ENCODE measurements at regions not wholly inside any gene's neighbourhood (a gene's known extent, or its start where the extent isn't known, plus 50 kb on each side); places are given as distances from the start of the nearest gene placed in this dataset.

DNA sequence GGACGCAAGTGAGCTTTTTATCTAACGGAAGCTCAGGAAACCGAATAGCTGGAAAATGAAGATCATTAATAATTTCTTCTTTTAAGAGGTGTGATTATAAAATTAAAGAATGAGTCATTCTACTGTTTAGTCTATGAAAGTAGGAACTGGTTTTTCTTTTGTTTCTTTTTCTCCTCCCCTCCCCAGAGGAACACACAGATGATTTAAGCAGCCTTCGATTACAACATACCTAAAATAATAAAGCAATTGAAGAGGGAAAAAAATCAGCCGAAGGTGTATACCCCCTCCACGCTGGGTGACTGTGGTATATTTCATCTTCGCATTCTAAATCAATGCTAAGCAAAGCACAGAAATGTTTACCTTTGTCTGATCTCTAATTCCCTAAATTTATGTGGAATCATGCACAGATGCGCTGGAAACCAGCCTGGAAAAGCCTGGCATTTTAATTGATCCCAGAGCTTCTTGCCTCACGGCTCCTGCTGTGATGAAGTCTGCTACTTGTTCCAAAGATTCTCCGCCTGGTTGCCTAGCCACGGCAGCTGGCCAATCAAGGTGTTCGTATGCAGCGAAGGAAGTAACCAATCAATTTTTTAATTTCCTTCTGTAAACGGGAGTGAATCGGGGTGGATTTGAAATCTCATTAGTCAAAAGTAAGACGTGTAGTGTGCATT is 133.9 kb downstream of the FANCF start:
- peak; percentile 57 for DNase-seq (ENCODE audit: low spot score)

GRCh38 chr11:22479971-22480720 is 142.0 kb downstream of the SLC17A6 start:
- no peak for DNase-seq (ENCODE audit: low spot score)

- peak; percentile 6 for DNase-seq (ENCODE audit: low spot score)
These were observed 141.0 kb downstream of the SLC17A6 start for GRCh38 chr11:22479208-22479607.

DNA sequence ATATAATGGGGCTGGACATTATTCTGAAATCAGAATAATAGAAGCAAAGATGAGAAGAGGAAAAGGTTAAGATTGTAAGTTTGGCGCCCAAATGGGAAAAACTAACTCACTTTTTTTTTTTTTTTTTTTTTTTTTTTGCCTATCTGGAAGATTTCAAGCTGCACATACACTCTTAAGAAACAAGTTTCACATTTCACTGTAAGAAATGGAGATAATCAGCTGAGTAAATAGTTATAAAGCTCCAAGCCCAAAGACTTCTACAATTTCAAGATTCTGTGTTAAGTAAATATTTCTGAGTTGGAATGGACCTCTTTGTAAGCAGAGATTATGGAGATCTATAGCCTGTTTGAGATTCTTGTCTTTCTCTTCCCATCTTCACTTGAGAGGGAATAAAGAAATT is 140.0 kb downstream of the SLC17A6 start:
- DNase-seq (ENCODE audit: low spot score): no peak

DNA sequence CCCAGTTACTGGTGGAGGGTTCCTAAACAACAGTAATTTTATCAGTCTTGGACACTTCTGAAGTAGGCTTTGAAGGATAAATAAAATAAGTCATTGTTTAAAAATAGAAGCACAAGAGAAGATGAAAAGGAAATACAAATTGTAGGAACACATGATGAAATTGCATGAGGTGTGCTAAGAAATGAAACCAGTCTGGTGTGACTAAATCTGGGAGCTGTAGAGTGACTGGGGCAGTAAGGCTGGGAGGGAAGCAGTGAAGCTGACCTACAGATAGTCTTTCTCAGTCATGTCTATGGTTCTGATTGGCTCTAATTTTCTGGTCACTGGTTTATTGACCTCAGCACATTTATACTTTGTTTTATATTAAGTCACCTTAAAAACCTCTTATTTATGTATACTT is 139.1 kb downstream of the SLC17A6 start:
- no peak for DNase-seq (ENCODE audit: low spot score)

GRCh38 chr11:22476589-22476988 is 138.4 kb downstream of the SLC17A6 start:
- DNase-seq (ENCODE audit: low spot score): no peak

DNA sequence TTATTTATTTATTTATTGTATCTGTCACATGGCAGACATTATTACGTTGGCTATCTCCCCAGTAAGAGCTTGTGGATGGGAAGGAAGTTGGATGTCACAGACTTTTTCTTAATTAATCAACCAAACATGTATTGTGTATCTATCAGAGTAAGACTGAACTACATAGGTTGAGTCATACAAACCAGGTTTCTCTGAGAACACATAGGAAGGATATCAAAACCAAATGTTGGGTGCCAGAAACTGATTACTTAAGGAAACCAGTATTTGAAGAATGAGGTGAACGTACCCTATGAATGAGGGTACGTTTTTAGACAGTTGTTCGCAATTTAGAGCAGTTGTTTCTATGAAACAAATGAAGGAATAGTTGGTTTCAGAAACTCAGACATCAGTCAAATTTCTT is 136.4 kb downstream of the SLC17A6 start:
- DNase-seq (ENCODE audit: low spot score): no peak

DNA sequence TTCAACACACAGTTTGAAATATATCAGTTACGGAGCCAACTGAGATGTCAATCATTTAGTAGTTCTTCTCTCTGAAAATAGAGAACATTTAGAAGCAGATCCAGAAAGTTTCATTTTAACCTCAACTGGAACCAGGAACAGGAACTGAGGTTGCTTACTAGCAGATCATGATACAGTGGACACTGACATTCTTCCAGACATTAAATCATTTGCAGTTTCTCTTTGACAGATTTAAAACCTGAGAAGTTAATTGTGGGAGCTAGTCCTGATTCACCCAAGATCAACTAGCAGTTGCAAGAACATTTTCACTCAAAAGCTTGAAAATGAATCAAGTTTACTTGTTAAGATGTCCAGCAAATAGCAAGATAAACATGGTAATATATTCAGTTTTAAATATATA is 135.4 kb downstream of the SLC17A6 start:
- no peak for DNase-seq (ENCODE audit: low spot score)

GRCh38 chr11:22472306-22472705 is 134.1 kb downstream of the SLC17A6 start:
- no peak for DNase-seq (ENCODE audit: low spot score)

- DNase-seq (ENCODE audit: low spot score): no peak
These were observed 133.2 kb downstream of the SLC17A6 start for GRCh38 chr11:22471385-22471784.

DNA sequence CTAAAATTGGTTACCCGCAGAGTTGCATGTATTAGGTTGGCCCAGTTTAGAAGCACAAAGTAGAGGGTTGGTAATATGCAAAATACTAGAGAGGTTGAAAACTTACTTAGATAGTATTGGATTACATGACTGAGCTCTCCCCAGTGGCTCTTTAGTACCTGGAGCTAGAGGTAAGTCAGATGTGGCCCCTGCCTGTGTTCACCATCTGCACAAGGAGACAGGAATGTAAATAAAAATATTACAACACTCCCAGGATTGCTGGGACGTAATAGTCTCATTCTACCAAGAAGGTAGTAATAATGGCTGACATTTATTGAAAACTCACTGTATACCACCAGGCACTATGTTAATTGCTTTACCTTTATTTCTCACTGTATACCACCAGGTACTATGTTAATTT is 129.6 kb downstream of the SLC17A6 start:
- no peak for DNase-seq (ENCODE audit: low spot score)

GRCh38 chr11:22467248-22467647 is 129.1 kb downstream of the SLC17A6 start:
- peak; percentile 7 for DNase-seq (ENCODE audit: low spot score)

DNA sequence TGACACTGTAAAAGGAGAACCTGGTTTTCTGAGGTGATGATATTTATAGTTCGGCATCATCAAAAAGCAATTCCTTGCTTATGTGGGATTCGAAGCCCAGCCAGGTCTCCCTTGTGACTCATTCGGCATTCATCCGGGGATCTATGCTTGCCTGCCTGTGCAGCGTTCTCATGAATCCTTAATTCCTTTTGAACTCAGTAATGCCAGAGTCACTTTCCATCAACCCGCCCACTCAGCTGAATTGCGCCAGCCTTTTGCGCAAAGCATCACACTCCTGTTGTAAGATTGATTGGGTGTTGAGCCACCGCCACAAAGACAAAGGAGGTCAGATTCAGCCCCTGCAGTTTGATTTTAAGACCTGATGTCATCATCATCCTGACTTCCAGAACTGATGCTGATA is 128.6 kb downstream of the SLC17A6 start:
- peak; percentile 81 for DNase-seq (ENCODE audit: low spot score)

DNA sequence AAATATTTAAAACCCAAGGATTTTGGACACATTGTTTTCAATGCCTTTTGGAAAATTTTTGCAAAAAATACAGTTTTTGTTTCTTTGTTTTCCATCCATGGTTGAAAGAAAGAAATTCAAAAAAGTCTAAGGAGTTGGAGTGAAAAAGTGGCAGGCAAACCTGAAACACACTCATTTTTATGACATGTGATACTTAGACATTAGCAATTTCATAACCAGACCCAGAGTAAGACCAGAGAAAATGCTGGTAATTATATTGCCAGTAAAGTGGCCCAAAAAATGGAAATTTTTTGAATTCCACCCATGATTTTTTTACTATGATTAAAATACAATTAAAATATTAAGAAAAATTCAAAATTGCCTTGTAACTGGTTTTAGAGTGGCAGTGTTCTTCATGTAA is 128.2 kb downstream of the SLC17A6 start:
- no peak for DNase-seq (ENCODE audit: low spot score)

- DNase-seq (ENCODE audit: low spot score): no peak
These were observed 127.4 kb downstream of the SLC17A6 start for GRCh38 chr11:22465620-22466019.

- no peak for DNase-seq (ENCODE audit: low spot score)
These were observed 123.4 kb downstream of the SLC17A6 start for GRCh38 chr11:22461626-22462025.

- no peak for DNase-seq (ENCODE audit: low spot score)
These were observed 122.0 kb downstream of the SLC17A6 start for GRCh38 chr11:22460181-22460580.

- peak; percentile 10 for DNase-seq (ENCODE audit: low spot score)
These were observed 120.9 kb downstream of the SLC17A6 start for GRCh38 chr11:22459048-22459447.

DNA sequence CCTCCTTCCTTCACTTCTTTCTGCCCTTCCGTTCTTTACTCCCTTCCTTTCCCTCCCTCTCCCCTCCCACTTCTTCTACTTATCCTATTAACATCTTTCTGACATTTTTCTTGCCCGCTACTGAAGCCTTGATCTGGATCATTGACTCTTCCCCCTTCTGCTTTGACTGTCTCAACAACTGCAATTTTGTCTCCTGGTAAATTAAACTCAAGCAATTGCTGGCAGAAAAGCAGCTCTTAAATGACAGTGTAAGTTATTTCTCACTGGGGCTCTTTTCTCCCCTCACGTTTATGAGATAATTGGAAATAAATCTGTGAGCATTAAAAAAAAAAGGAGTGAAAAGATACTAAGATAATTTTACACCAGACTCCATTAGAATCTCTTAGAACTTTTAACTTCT is 120.0 kb downstream of the SLC17A6 start:
- DNase-seq (ENCODE audit: low spot score): no peak

GRCh38 chr11:22456993-22457762 is 119.0 kb downstream of the SLC17A6 start:
- DNase-seq (ENCODE audit: low spot score): no peak

DNA sequence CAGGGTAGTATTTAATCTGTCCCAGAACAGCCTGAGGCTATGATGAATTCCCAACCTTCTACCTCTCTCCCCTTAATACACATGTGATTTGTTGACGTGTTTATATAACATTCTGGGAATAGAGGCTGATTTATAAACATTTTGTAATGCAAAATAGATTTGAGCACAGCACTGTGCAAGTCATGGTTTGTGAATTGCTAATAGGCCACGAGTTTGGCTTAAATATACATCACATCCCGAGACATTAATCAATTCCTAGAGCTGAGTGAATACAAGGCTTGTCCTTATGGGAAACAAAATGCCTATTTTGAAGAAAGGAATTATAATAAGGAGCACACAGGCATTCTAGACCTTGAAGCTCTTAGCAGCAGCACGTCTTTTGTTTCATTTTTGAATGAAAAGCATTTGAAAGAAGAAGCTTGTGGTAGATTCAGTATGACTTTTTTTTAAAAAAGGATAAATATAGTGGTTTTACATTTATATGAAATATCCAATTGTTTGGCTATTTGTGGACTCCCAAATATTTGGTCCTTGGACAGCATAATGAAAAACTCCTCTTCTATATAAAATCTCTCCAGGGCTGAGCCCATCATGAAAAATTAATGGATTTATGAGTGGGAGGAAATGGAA is 116.4 kb downstream of the SLC17A6 start:
- DNase-seq (ENCODE audit: low spot score): no peak

GRCh38 chr11:22449441-22449840 is 111.3 kb downstream of the SLC17A6 start:
- DNase-seq (ENCODE audit: low spot score): peak; percentile 7

DNA sequence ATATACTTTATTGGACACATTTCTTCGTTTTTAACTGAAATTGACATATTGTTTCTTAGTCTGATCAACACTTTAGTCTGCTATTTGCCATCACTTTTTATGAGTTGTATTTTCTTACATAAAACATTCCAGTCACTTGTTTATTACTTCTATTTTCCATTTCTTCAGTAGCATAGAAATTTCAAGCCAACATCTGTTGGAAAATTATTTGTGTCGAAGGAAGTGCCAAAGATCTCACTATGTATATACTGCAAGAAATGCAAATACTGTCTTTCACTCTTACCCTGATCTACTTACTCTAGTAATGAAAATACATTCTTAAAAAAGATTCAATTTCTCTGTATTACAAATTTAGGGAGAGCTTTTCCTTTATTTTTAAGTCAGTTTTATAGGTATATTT is 105.9 kb downstream of the SLC17A6 start:
- DNase-seq (ENCODE audit: low spot score): no peak

All from AG08395 (cell line).